Frontal cortex (tissue), 3 donors: ENCODE measurements at regions not wholly inside any gene's neighbourhood (a gene's known extent, or its start where the extent isn't known, plus 50 kb on each side); places are given as distances from the start of the nearest gene placed in this dataset.
"Not testable (repeated sequence)": the region's sequence is repeated elsewhere in the genome, so short reads cannot be mapped to it uniquely, and the experiment has no call there.

Experiments
- DNase-seq, 2 donors: peaks; one replicate each; pipeline ENCODE4 v3.0.0; 2012; ENCODE audit warnings: low spot score in 2 of 2
- FAIRE-seq: peaks from 2 replicates; lab custom pipeline; 2012; peaks lifted over from hg19 to GRCh38; lab: Jason Lieb, UNC
- donor health status: control.
- donor health status: control.
- donor health status: control.

- DNase-seq: no peak
- FAIRE-seq: no peak
These were observed 360.4 kb upstream of the ZFHX3 start for GRCh38 chr16:73408311-73408710.

DNA sequence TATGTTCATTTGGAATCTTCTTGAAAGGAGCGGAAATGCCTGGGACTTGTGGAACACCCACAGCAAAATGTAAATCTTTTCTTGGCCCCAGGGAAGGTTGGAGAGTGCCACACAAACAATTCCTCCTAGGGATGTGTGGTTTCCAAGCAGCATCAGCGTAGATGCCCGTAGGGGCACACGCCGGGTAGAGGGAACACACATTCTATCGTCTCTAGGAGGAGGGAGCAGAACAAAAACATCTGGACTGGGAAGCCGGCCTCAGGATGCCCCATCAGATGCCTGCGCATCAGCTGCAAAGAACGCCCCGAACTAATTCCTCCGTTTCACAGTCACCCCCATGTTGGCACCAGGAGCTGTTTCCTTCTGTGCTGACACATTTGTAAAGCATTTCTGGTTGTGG is 357.9 kb upstream of the ZFHX3 start:
- FAIRE-seq (no peak), DNase-seq (no peak)

DNA sequence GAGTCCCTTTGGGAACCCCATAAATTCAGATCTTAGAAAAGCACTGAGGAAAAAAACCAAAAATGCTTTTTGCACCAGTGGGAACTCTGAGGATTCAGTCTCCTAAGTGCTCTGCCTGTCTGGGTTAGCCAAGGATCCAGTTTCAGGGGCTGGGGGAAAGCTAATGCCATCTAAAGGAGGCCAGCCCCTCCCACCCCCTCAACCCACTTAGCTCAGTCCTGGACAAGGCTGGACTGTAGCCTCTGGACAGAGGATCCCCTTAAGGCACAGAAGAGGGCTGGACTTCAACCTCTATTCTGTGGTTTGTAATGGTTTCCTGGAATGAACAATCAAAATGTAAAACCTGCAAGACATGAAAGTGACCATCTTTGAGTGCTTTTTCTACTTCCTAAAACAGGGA is 356.1 kb upstream of the ZFHX3 start:
- DNase-seq (no peak), FAIRE-seq (no peak)

GRCh38 chr16:73403291-73403690 is 355.4 kb upstream of the ZFHX3 start:
- no peak for FAIRE-seq
- no peak for DNase-seq

DNA sequence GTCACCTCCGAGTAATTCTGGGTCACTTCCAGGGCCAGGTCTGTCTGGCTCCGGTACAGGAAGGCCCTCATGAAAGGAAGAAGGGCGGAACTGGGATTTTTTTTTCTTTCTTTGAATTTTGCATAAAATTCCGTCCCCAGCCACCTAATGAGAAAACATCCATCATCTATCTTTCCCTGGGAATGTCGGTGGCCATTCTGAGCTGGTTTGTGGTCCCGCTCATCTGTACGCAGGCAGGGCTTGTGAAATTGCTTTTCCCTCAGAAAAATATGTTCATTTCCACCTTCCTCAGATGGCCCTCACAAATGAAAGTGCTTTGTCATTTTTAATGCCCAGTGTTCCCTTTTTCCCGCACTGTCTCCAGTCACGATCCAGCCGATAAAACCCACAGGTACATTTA is 353.0 kb upstream of the ZFHX3 start:
- DNase-seq (no peak), FAIRE-seq (no peak)

- no peak for DNase-seq
- FAIRE-seq: no peak
These were observed 352.1 kb upstream of the ZFHX3 start for GRCh38 chr16:73399997-73400396.

- no peak for DNase-seq
- FAIRE-seq: no peak
These were observed 351.6 kb upstream of the ZFHX3 start for GRCh38 chr16:73399486-73399885.

DNA sequence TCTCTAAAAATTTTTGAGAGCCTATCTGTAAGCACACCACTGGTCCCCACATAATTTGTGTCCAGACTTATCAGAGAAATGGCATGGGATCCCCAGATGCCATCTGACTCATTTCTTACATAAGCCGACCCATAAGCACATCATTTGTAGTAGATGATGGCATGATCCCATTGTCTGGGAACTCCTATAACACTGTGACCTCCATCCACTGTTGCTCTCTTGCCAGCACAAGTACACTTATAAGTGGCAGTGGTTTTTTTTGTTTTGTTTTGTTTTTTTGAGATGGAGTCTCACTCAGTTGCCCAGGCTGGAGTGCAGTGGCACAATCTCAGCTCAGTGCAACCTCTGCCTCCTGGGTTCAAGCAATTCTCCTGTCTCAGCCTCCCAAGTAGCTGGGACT is 350.7 kb upstream of the ZFHX3 start:
- FAIRE-seq: not testable (repeated sequence)

DNA sequence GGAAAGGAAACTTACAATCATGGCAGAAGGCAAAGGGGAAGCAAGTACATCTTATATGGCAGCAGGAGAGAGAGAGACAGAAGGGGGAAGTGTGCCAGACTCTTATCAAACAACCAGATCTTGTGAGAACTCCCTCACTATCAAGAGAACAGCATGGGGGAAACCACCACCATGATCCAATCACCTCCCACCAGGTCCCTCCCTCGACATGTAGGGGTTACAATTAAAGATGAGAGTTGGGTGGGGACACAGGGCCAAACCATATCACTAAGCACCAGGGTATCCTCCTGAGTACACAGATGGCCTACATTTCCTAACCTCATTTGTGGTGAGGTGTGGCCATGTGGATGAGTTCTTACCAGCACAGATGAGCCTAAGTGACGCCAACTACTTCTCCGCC is 348.6 kb upstream of the ZFHX3 start:
- FAIRE-seq: no peak
- DNase-seq: no peak

More for the DNA sequence above, 350.7 kb upstream of the ZFHX3 start:
- not testable (repeated sequence) for DNase-seq

DNA sequence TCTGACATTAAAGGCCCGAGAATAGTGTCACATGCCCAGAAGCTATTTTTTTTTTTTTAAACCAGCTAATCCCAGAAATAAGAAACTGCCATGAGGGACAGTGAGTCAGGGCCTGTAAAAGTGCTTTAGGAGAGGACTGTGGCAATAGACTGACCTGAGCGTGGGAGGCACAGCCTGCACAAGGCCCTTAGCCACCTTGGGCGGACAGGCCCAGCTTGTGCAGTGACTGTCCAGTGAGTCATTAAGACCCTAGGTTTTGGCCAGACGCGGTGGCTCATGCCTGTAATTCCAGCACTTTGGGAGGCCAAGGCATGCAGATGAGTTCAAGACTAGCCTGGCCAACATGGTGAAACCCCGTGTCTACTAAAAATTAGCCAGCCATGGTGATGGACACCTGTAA is 343.0 kb upstream of the ZFHX3 start:
- FAIRE-seq (no peak), DNase-seq (no peak)

DNA sequence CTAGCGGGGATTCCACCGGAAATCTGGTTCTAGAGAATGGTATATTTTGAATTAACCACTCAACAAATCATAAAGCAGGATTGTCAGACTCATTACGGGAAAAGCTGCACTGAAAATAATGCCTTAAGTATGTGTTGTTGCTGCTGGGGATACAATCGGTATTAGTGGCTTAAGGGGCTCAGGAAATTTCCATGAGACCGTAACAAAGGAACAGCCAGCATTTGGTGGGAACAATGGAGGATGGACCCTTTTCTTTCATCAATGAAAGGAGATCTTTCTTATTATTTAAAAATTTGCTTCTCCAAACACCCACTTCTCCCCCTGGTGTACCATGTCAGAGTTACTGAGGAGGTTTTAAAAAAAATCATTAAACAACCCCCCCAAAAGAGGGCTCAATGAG is 342.6 kb upstream of the ZFHX3 start:
- DNase-seq: no peak
- no peak for FAIRE-seq

- no peak for FAIRE-seq
- DNase-seq: no peak
These were observed 341.2 kb upstream of the ZFHX3 start for GRCh38 chr16:73389085-73389484.

- DNase-seq (no peak), FAIRE-seq (no peak)
These were observed 340.1 kb upstream of the ZFHX3 start for GRCh38 chr16:73387979-73388378.

DNA sequence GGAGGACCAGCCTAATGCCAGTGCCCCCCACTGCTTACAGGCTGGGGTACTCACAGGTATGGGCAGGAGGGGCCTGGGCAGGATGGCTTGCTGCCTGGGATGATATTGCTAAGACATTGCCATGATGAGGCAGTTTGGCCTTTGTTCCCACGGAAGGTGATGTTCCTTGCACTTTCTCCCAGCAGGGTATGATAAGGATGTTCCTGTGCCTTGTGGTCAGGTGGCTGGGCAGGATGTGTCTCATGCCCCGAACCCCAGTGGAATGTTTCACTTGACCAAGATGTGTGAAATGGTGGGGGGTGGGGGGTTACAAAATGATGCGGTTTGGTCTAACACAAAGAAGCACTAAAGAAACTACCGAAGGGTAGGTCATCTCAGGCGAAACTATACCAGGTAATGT is 337.8 kb upstream of the ZFHX3 start:
- DNase-seq: no peak
- no peak for FAIRE-seq

DNA sequence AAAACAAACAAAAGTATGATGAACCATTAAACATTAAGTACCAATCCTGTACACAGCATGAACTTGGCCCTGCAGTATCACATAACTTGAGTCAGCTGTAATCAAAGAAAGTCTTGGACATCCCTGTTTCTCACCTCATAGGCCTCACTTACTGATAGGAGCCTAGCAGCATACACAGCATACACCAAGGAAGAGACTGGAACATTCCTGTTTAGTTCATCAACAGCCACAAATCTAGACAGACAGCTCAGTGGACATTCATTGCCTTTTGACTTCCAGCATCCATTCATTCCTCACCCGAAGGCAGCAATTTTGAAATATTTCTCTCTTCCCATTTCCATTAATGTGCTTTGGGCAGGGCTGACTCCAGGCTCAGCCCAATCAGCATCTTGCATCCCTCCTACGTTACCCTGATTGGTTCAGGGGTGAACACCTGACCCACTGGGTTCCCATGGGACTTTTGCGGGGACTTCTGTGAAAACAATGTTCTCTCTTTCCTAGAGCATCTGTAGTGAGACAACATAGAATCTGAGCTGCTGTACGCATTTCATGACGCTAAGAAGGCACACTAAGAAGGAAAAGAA is 336.7 kb upstream of the ZFHX3 start:
- FAIRE-seq (no peak), DNase-seq (no peak)

GRCh38 chr16:73383988-73384365 is 336.0 kb upstream of the ZFHX3 start:
- FAIRE-seq (no peak), DNase-seq (no peak)

DNA sequence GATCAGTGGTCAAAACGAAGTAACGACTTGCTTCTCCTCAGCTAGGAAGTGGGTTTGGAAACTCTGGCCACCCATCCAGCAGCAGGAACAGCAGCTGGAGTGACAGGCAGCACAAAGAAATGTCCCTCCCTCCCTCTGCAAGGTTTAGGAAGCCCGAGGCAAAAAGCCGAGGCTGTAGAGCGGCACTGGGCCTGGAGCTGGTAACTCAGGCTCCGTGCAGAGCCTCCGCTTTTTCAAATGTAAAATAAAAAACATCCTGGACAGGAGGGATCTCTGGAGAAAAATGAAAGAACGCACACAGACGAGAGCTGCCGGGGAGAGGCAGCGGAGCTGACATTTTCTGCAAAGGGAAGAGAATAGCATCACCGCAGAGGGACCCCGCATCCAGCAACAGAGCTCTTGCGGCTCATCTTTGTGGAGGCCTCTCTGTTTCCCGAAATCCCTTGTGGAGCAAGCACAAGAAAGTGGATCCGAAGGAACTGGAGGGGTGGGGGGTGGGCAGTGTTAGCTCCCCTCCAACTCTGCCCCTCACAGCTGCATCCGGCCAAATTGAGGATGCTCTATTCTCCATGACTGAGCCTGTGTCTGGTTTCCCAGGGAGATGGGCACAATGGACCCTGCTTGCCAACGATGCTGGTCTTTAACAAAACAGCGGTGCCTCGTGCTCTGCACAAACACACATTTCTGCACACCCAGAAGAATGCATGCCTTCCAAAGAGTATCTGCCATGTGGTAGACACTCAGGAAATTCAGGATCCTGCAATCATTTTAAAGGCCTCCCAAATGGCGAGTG is 335.5 kb upstream of the ZFHX3 start:
- DNase-seq (no peak), FAIRE-seq (no peak)

DNA sequence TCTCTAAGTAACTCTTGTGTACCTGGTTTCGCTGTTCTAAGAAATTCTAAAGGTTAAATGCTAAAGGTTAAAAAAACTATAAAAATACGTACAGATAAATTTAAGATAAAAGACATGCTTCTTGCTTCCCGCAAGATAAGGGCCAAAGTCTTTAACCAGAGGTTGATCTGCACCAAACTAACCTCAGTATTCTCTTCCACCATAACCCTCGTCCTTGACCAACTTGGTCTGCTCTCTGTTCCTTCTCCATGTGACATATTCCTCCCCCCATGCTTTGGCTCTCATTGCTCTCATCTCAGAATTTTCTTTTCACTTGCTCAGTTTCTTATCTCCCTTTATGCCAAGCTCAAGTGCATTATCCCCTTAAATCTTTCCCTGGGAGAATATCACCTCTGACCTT is 330.5 kb upstream of the ZFHX3 start:
- no peak for FAIRE-seq
- no peak for DNase-seq

GRCh38 chr16:73371584-73372319 is 323.8 kb upstream of the ZFHX3 start:
- FAIRE-seq: no peak

DNA sequence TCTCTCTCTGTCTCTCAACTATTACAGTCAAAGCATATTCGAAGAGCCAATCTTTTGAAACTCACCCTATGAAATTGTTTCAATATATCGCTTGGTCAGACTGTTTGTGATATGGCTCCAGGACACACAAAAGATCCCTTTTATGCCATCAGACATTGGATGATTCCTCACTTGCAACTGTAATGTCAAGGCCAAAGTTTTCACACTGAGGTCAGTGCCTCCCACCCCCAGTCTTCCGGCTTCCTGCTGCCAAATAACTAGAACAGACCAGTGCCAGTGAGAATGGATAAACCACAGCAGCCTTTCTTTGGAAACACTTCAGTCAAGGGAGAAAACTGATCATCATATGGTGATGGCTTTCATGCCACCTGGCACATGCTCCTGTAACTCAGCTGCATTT is 321.9 kb upstream of the ZFHX3 start:
- FAIRE-seq (no peak), DNase-seq (no peak)

More at GRCh38 chr16:73371584-73372319, 323.8 kb upstream of the ZFHX3 start:
- DNase-seq: no peak

DNA sequence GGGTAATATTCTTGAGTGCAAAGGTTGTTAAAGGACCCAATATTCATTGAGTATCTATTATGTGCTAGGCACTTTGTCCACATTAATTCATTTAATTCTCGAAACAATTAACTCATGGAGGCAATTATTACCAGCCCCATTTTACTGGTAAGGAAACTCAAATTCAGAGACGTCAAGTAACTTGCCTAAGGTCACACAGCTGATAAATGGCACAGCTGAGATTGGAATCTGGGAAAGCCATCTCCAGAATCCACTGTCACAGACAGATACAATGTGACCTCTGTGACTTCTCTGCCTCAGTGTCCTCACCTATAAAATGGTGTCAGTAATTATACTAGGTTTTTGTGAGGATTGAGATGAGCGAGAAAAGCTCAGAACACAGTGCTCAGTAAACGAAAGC is 320.8 kb upstream of the ZFHX3 start:
- no peak for FAIRE-seq
- DNase-seq: no peak
